Suppressor macrophage treated with lipopolysaccharide for 1 hour (primary cell): ENCODE measurements at regions not wholly inside any gene's neighbourhood (a gene's known extent, or its start where the extent isn't known, plus 50 kb on each side); places are given as distances from the start of the nearest gene placed in this dataset.
A peak's percentile ranks its signal among the peaks of the same experiment; 100 is the strongest.
"Not testable (repeated sequence)": the region's sequence is repeated elsewhere in the genome, so short reads cannot be mapped to it uniquely, and the experiment has no call there.

Experiments
- DNase-seq, 3 donors: peaks; one replicate each; pipeline ENCODE4 v3.0.0-alpha.2; 2020 to 2022

GRCh38 chr2:111482987-111483679, 362.4 kb downstream of the BCL2L11 start:
- DNase-seq, result not testable (repeated sequence)

- not testable (repeated sequence) for DNase-seq
Observed at GRCh38 chr2:111484097-111484496, 363.4 kb downstream of the BCL2L11 start.

- DNase-seq, result peak in 1 of 3 donors; percentile 19
Observed at GRCh38 chr2:111485895-111486294, 365.2 kb downstream of the BCL2L11 start.

- DNase-seq, result not testable (repeated sequence)
Observed at GRCh38 chr2:111488451-111488850, 367.7 kb downstream of the BCL2L11 start.

- DNase-seq, result not testable (repeated sequence)
Observed at GRCh38 chr2:111489460-111489859, 368.7 kb downstream of the BCL2L11 start.

GRCh38 chr2:111491181-111491580, 370.5 kb downstream of the BCL2L11 start:
- not testable (repeated sequence) for DNase-seq

GRCh38 chr2:111491614-111492013, 370.9 kb downstream of the BCL2L11 start:
- peak in 1 of 3 donors; percentile 48 for DNase-seq

GRCh38 chr2:111492995-111493719, 372.4 kb downstream of the BCL2L11 start:
- not testable (repeated sequence) for DNase-seq

- not testable (repeated sequence) for DNase-seq
Observed at GRCh38 chr2:111493720-111494078, 373.0 kb downstream of the BCL2L11 start.

GRCh38 chr2:111494288-111494980, 373.7 kb downstream of the BCL2L11 start:
- not testable (repeated sequence) for DNase-seq

GRCh38 chr2:111494981-111495315, 374.2 kb downstream of the BCL2L11 start:
- not testable (repeated sequence) for DNase-seq

- peak in 2 of 3 donors; percentile 23 to 25 for DNase-seq
Observed at GRCh38 chr2:111495636-111496035, 374.9 kb downstream of the BCL2L11 start.

- DNase-seq, result not testable (repeated sequence)
Observed at GRCh38 chr2:111496176-111496575, 375.5 kb downstream of the BCL2L11 start.

GRCh38 chr2:111496860-111497259, 376.1 kb downstream of the BCL2L11 start:
- not testable (repeated sequence) for DNase-seq

GRCh38 chr2:111497270-111497669, 376.6 kb downstream of the BCL2L11 start:
- DNase-seq, result not testable (repeated sequence)

- DNase-seq, result not testable (repeated sequence)
Observed at GRCh38 chr2:111500536-111501062, 379.9 kb downstream of the BCL2L11 start.

- not testable (repeated sequence) for DNase-seq
Observed at GRCh38 chr2:111503844-111504570, 380.0 kb downstream of the ANAPC1 start.

GRCh38 chr2:111504571-111504942, 379.4 kb downstream of the ANAPC1 start:
- DNase-seq, result not testable (repeated sequence)

GRCh38 chr2:111505267-111505666, 378.7 kb downstream of the ANAPC1 start:
- DNase-seq, result not testable (repeated sequence)

- not testable (repeated sequence) for DNase-seq
Observed at GRCh38 chr2:111506936-111507335, 377.1 kb downstream of the ANAPC1 start.

- DNase-seq, result peak in 1 of 3 donors; percentile 17
Observed at GRCh38 chr2:111509225-111509869, 374.6 kb downstream of the ANAPC1 start.

GRCh38 chr2:111510384-111510783, 373.6 kb downstream of the ANAPC1 start:
- DNase-seq, result not testable (repeated sequence)
